B cell (primary cell): ENCODE measurements at regions not wholly inside any gene's neighbourhood (a gene's known extent, or its start where the extent isn't known, plus 50 kb on each side); places are given as distances from the start of the nearest gene placed in this dataset.

Experiments
- ATAC-seq: fragments of 200-7000 bp; cut with Tn5 transposase; one replicate; pipeline ENCODE4 v1.10.0; 2021; ENCODE audit warnings: low read depth, mild to moderate bottlenecking, moderate number of reproducible peaks, moderate library complexity
- CTCF ChIA-PET: fragments of 350-600 bp; sonication (Branson Sonifier 250); formaldehyde crosslinking; loops from one replicate; lab custom pipeline; 2021; ENCODE audit warnings: antibody characterized with exemption, inconsistent platforms; lab: Charles Lee
- POLR2A ChIA-PET: fragments of 350-600 bp; sonication (Branson Sonifier 250); formaldehyde crosslinking; loops from one replicate; lab custom pipeline; 2021; ENCODE audit warnings: antibody characterized with exemption; lab: Charles Lee
- DNase-seq: peaks from one replicate; pipeline ENCODE4 v3.0.0; 2013
- H2AFZ ChIP-seq: 2 replicates; pipeline ENCODE4 v1.6.1; 2012; ENCODE audit warnings: mild to moderate bottlenecking, low read depth, low read length; ENCODE audit not compliant: insufficient read depth, poor library complexity, severe bottlenecking
- H3K27ac ChIP-seq, 2 donors: 1 replicate in 1 of 2; 2 replicates in 1 of 2; pipeline ENCODE4 v1.5.1; 2012 to 2013; ENCODE audit warnings: low read length in 2 of 2, mild to moderate bottlenecking in 2 of 2, moderate library complexity in 1 of 2
- H3K27me3 ChIP-seq, 4 experiments: fragments of 200-600 bp in 1 of 4; sonication (generic) in 1 of 4; replicated peaks in 1 of 4; 1 replicate in 2 of 4; 2 replicates in 2 of 4; pipeline versions ENCODE4 v1.6.1 to v1.7.0; 2013 to 2016; ENCODE audit warnings: low read length in 3 of 4, mild to moderate bottlenecking in 2 of 4, mixed read lengths in 1 of 4, moderate library complexity in 1 of 4; ENCODE audit not compliant: insufficient read depth in 4 of 4, control insufficient read depth in 3 of 4; ENCODE audit errors: control extremely low read depth in 1 of 4
- H3K36me3 ChIP-seq, 2 experiments: replicated peaks in 1 of 2; 1 replicate in 1 of 2; 2 replicates in 1 of 2; pipeline versions ENCODE4 v1.6.1 to v1.7.1; 2013; ENCODE audit warnings: low read length in 1 of 2; ENCODE audit not compliant: insufficient read depth in 2 of 2, control insufficient read depth in 1 of 2; ENCODE audit errors: control extremely low read depth in 1 of 2, extremely low read depth in 1 of 2
- H3K4me1 ChIP-seq, 2 donors: fragments of 200-600 bp in 1 of 2; sonication (generic) in 1 of 2; 1 replicate in 1 of 2; 2 replicates in 1 of 2; pipeline versions ENCODE4 v1.5.1 to v1.6.1; 2013 to 2017; ENCODE audit warnings: low read length in 2 of 2; ENCODE audit not compliant: control insufficient read depth in 2 of 2, insufficient read depth in 2 of 2
- H3K4me2 ChIP-seq: replicated peaks from 2 replicates; pipeline ENCODE3; 2012; ENCODE audit warnings: mild to moderate bottlenecking, low read depth, low read length; ENCODE audit not compliant: poor library complexity, severe bottlenecking
- H3K4me3 ChIP-seq, 5 experiments: fragments of 200-600 bp in 1 of 5; sonication (generic) in 1 of 5; 1 replicate in 3 of 5; 2 replicates in 2 of 5; pipeline versions ENCODE4 v1.5.1 to v1.7.0; 2011 to 2016; ENCODE audit warnings: low read length in 4 of 5, mild to moderate bottlenecking in 4 of 5, low read depth in 2 of 5, control low read depth in 1 of 5, moderate library complexity in 1 of 5; ENCODE audit not compliant: insufficient read depth in 1 of 5; ENCODE audit errors: control extremely low read depth in 1 of 5, extremely low read depth in 1 of 5
- H3K79me2 ChIP-seq: fragments of 200-600 bp; sonication (generic); one replicate; pipeline ENCODE4 v1.6.0; 2016; ENCODE audit warnings: low read length; ENCODE audit not compliant: control insufficient read depth, insufficient read depth
- H3K9ac ChIP-seq: fragments of 200-600 bp; sonication (generic); 2 replicates; pipeline ENCODE4 v1.6.1; 2017; ENCODE audit warnings: mild to moderate bottlenecking, low read length, moderate library complexity
- H3K9me3 ChIP-seq, 3 donors: one replicate each; pipeline versions ENCODE4 v1.6.1 to v1.7.1; 2013; ENCODE audit warnings: low read length in 2 of 3; ENCODE audit not compliant: control insufficient read depth in 2 of 3, insufficient read depth in 1 of 3; ENCODE audit errors: control extremely low read depth in 1 of 3
- H4K20me1 ChIP-seq: 2 replicates; pipeline ENCODE4 v1.6.0; 2012; ENCODE audit warnings: mild to moderate bottlenecking, low read length; ENCODE audit not compliant: insufficient read depth, control insufficient read depth, poor library complexity, severe bottlenecking
- H3K27ac Mint-ChIP-seq: one replicate; pipeline ENCODE4 v1.8.0; 2021; ENCODE audit warnings: mixed read lengths
- H3K27me3 Mint-ChIP-seq: one replicate; pipeline ENCODE4 v1.8.0; 2021; ENCODE audit warnings: mixed read lengths
- H3K4me1 Mint-ChIP-seq: one replicate; pipeline ENCODE4 v1.8.0; 2021; ENCODE audit warnings: mixed read lengths
- H3K4me3 Mint-ChIP-seq: one replicate; pipeline ENCODE4 v1.8.0; 2021; ENCODE audit warnings: mixed read lengths
- H3K9me3 Mint-ChIP-seq: one replicate; pipeline ENCODE4 v1.8.0; 2022; ENCODE audit warnings: mixed read lengths; ENCODE audit not compliant: insufficient read depth
- EZH2 ChIP-seq: IDR thresholded peaks from 2 replicates; pipeline ENCODE4 v1.6.1; 2012; ENCODE audit warnings: borderline replicate concordance, low read depth, mild to moderate bottlenecking, moderate library complexity, low read length; ENCODE audit not compliant: insufficient read depth, poor library complexity, severe bottlenecking
- WGBS: methylation state at CpG from one replicate; pipeline ENCODE4 v1.1.5; 2013; ENCODE audit warnings: missing lambda C conversion rate; ENCODE audit not compliant: insufficient coverage; 5-methylcytosine and 5-hydroxymethylcytosine counted together
- intact Hi-C: fragments of 100-400 bp; cut with micrococcal nuclease; formaldehyde crosslinking; loops from one replicate; pipeline ENCODE4 v1.10.0; 2022
- TF ChIP-seq, protein P1 (sequence below): fragments of 200-600 bp; IDR thresholded peaks from one replicate; pipeline ENCODE4 v1.8.0; 2022; ENCODE audit warnings: antibody characterized with exemption, mild to moderate bottlenecking

DNA sequence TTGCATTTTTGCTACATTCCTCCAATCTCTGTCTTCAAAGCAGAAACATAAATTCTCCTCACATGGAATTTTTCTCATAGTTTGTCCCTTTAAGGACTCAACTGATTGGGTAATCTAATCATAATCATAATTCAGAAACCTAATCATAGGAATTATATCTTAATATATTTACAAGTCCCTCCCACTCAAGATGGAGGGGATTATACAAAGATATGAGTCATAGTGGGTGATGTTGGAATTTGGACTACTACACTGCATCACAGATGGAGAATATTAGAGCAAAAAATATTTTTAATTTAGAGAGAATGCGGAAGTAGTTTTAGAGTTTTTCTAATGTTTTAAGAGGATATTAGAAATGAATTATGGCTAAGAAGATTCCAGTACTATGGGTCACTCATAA is 1034.0 kb downstream of the DTWD2 start:
- no peaks in the 10 kb centered on the region for H3K4me1 ChIP-seq
- no peak overlapping the region for H3K9ac ChIP-seq
- no peaks in the 10 kb centered on the region for H3K36me3 ChIP-seq
- WGBS: no CpG with 5 or more reads among the region's 1 CpG
- DNase-seq: no peak
- H3K9me3 Mint-ChIP-seq: no peaks in the 10 kb centered on the region
- H3K9me3 ChIP-seq: peaks cover 0 to 2% (median 0%) of the 10 kb centered on the region in 3 donors
- no peak overlapping the region for H2AFZ ChIP-seq
- H3K27me3 ChIP-seq: no peaks in the 10 kb centered on the region
- no peak overlapping the region for H3K27ac Mint-ChIP-seq
- no peaks in the 10 kb centered on the region for H3K79me2 ChIP-seq
- POLR2A ChIA-PET: no interaction called here
- no peak overlapping the region for H3K4me3 ChIP-seq
- H3K27ac ChIP-seq: no peak overlapping the region
- H4K20me1 ChIP-seq: no peaks in the 10 kb centered on the region
- CTCF ChIA-PET: no interaction called here
- H3K27me3 Mint-ChIP-seq: no peaks in the 10 kb centered on the region
- ATAC-seq: no peak
- H3K4me2 ChIP-seq: no peak overlapping the region
- no peak for TF ChIP-seq EZH2
- TF ChIP-seq, protein P1, sequence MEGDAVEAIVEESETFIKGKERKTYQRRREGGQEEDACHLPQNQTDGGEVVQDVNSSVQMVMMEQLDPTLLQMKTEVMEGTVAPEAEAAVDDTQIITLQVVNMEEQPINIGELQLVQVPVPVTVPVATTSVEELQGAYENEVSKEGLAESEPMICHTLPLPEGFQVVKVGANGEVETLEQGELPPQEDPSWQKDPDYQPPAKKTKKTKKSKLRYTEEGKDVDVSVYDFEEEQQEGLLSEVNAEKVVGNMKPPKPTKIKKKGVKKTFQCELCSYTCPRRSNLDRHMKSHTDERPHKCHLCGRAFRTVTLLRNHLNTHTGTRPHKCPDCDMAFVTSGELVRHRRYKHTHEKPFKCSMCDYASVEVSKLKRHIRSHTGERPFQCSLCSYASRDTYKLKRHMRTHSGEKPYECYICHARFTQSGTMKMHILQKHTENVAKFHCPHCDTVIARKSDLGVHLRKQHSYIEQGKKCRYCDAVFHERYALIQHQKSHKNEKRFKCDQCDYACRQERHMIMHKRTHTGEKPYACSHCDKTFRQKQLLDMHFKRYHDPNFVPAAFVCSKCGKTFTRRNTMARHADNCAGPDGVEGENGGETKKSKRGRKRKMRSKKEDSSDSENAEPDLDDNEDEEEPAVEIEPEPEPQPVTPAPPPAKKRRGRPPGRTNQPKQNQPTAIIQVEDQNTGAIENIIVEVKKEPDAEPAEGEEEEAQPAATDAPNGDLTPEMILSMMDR: no peak
- H3K4me3 Mint-ChIP-seq: no peak overlapping the region
- H3K4me1 Mint-ChIP-seq: no peaks in the 10 kb centered on the region
- intact Hi-C loops: no loop called here

DNA sequence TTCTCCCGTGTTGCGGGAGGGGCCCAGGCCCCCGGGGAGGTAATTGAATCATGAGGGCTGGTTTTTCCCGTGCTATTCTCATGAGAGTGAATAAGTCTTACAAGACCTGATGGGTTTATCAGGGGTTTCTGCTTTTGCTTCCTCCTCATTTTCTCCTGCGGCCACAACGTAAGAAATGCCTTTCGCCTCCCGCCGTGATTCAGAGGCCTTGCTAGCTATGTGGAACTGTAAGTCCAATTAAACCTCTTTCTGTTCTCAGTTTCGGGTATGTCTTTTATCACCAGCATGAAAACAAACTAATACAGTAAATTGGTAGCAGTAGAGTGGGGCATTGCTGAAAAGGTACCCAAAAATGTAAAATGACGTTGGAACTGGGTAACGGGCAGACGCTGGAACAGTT is 1035.1 kb downstream of the DTWD2 start:
- H3K4me1 Mint-ChIP-seq: no peaks in the 10 kb centered on the region
- Histone ChIP-seq H3K27ac (no peak overlapping the region), H4K20me1 (no peaks in the 10 kb centered on the region), H2AFZ (no peak overlapping the region), H3K79me2 (no peaks in the 10 kb centered on the region), H3K27me3 (no peaks in the 10 kb centered on the region), H3K4me2 (no peak overlapping the region), H3K4me1 (no peaks in the 10 kb centered on the region), H3K4me3 (no peak overlapping the region), H3K9ac (no peak overlapping the region), H3K9me3 (peaks cover 0 to 2% (median 0%) of the 10 kb centered on the region in 3 donors), H3K36me3 (no peaks in the 10 kb centered on the region)
- ChIA-PET POLR2A (no interaction called here), CTCF (no interaction called here)
- H3K9me3 Mint-ChIP-seq: no peaks in the 10 kb centered on the region
- ATAC-seq: no peak
- intact Hi-C loops: no loop called here
- 100% methylated on average over 3 of the region's 13 CpGs for WGBS
- no peak overlapping the region for H3K4me3 Mint-ChIP-seq
- no peaks in the 10 kb centered on the region for H3K27me3 Mint-ChIP-seq
- no peak for DNase-seq
- no peak overlapping the region for H3K27ac Mint-ChIP-seq
- no peak for TF ChIP-seq EZH2
- TF ChIP-seq, protein P1: no peak
